ENCODE measurements at regions not wholly inside any gene's neighbourhood (a gene's known extent, or its start where the extent isn't known, plus 50 kb on each side); places are given as distances from the start of the nearest gene placed in this dataset.

DNA sequence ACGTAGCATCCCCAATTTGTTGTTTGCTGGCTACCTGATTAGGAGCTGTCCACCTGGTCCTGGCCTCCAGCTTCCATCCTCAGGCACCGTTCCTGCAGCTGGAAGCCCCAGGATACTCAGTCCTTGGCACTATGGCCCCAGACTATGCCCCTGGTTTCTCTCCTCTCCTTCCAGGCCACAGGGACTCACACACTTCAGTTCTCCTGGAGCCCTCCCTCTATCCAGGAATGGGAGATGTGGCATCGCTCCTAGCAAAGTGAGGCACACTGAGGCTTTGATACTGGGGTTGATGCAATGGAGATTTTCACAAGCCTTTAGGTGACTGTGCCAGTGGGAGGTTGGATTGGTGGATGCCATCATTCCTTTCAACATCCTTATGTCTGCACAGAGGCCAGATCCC is 142.8 kb upstream of the B3GAT1 start:
- 78 to 81% (median 80%) methylated on average over 3 of the region's 3 CpGs for WGBS, 4 donors
- H3K9me3 ChIP-seq (replicated peaks in 1 of 3): no peaks in the 10 kb centered on the region
- TF ChIP-seq, protein P1, sequence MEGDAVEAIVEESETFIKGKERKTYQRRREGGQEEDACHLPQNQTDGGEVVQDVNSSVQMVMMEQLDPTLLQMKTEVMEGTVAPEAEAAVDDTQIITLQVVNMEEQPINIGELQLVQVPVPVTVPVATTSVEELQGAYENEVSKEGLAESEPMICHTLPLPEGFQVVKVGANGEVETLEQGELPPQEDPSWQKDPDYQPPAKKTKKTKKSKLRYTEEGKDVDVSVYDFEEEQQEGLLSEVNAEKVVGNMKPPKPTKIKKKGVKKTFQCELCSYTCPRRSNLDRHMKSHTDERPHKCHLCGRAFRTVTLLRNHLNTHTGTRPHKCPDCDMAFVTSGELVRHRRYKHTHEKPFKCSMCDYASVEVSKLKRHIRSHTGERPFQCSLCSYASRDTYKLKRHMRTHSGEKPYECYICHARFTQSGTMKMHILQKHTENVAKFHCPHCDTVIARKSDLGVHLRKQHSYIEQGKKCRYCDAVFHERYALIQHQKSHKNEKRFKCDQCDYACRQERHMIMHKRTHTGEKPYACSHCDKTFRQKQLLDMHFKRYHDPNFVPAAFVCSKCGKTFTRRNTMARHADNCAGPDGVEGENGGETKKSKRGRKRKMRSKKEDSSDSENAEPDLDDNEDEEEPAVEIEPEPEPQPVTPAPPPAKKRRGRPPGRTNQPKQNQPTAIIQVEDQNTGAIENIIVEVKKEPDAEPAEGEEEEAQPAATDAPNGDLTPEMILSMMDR (IDR thresholded peaks at IDR 0.05): no peak
- no peak for TF ChIP-seq POLR2A (IDR thresholded peaks at IDR 0.05)
- no peaks in the 10 kb centered on the region for H3K27me3 ChIP-seq
- no peak overlapping the region for H3K27ac ChIP-seq
- no peaks in the 10 kb centered on the region for H3K4me1 ChIP-seq (replicated peaks in 1 of 2)
- no peaks in the 10 kb centered on the region for H3K36me3 ChIP-seq (replicated peaks in 1 of 2)
- DNase-seq: no peak
- intact Hi-C loops (cut with DNase I): no loop called here
- no peak overlapping the region for H3K4me3 ChIP-seq

DNA sequence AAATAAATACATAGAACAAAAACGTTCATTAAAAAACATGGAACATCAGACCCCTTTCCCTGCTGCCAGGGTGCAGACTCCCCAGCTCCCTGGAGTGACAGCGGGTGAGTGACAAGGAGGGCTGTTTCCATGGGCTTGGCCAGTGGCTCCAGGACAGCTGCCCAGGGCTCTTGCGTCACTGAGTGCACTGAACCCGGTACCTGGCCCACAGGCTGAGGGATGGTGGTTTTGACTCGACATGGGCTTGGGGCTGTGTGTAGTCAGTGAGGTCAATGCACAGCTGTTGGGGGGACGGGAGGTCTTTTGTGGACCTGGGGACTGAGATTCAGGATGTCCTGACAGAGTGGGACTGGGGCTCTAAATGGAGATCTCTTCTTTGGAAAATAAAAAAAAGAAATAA is 142.1 kb upstream of the B3GAT1 start:
- Histone ChIP-seq H3K36me3 (replicated peaks in 1 of 2) (no peaks in the 10 kb centered on the region), H3K27ac (no peak overlapping the region), H3K4me1 (replicated peaks in 1 of 2) (no peaks in the 10 kb centered on the region), H3K9me3 (replicated peaks in 1 of 3) (no peaks in the 10 kb centered on the region), H3K4me3 (no peak overlapping the region), H3K27me3 (no peaks in the 10 kb centered on the region)
- TF ChIP-seq, protein P1 (IDR thresholded peaks at IDR 0.05): no peak
- TF ChIP-seq POLR2A (IDR thresholded peaks at IDR 0.05): no peak
- 68 to 76% (median 71%) methylated on average over 6 of the region's 6 CpGs for WGBS, 4 donors
- peak in 1 of 7 donors; percentile 33 for DNase-seq
- intact Hi-C loops (cut with DNase I): no loop called here

DNA sequence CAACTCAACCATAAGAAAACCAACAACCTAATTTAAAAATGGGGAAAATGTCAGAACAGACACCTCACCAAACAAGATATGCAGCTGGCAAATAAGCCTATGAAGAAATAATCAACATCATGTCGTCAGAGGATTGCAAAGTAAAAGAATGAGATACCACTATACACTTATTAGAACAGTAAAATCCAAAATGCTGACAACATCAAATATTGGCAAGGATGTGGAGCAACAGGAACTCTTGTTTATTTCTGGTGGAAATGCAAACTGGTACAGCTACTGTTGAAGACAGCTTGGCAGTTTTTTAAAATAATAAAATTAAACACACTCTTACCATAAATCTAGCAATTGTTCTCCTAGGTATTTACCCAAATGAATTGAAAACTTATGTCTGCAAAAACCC is 140.7 kb upstream of the B3GAT1 start:
- no peaks in the 10 kb centered on the region for H3K9me3 ChIP-seq (replicated peaks in 1 of 3)
- no peaks in the 10 kb centered on the region for H3K36me3 ChIP-seq (replicated peaks in 1 of 2)
- no peaks in the 10 kb centered on the region for H3K4me1 ChIP-seq (replicated peaks in 1 of 2)
- H3K27ac ChIP-seq: no peak overlapping the region
- TF ChIP-seq, protein P1 (IDR thresholded peaks at IDR 0.05): no peak
- TF ChIP-seq POLR2A (IDR thresholded peaks at IDR 0.05): no peak
- intact Hi-C loops (cut with DNase I): no loop called here
- DNase-seq: no peak
- H3K4me3 ChIP-seq: peak overlapping the region in 1 of 4 donors; percentile 14
- WGBS, 4 donors: 49 to 56% (median 52%) methylated on average over 1 of the region's 1 CpG
- H3K27me3 ChIP-seq: no peaks in the 10 kb centered on the region

DNA sequence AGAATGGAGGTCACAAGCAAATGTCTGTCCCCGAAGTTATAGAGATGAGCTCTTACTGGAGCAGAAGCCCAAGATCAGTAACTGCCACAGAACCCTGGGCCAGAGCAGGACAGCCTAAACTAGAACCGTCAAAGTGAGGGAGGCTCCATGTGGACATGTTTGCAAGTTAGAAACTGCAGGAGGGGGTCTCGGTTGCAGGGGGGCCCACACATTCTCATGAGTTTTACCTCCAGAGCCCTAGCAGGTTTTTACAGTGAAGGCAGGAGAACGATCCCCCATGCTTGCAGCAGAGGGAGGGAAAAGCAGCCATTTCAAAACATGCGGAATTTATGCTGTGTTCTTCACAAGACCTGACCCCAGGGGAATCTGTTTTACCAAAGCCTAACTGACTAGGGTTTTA is 133.5 kb upstream of the B3GAT1 start:
- TF ChIP-seq, protein P1 (IDR thresholded peaks at IDR 0.05): no peak
- TF ChIP-seq POLR2A (IDR thresholded peaks at IDR 0.05): no peak
- Histone ChIP-seq H3K4me3 (no peak overlapping the region), H3K9me3 (replicated peaks in 1 of 3) (no peaks in the 10 kb centered on the region), H3K4me1 (replicated peaks in 1 of 2) (no peaks in the 10 kb centered on the region), H3K36me3 (replicated peaks in 1 of 2) (no peaks in the 10 kb centered on the region), H3K27me3 (no peaks in the 10 kb centered on the region), H3K27ac (no peak overlapping the region)
- DNase-seq: peak in 1 of 7 donors; percentile 6
- 64 to 83% (median 72%) methylated on average over 5 of the region's 5 CpGs for WGBS, 4 donors
- intact Hi-C loops (cut with DNase I): no loop called here

Measured in adrenal gland (tissue), 9 donors.